NCI-H82 (cell line): ENCODE measurements at regions not wholly inside any gene's neighbourhood (a gene's known extent, or its start where the extent isn't known, plus 50 kb on each side); places are given as distances from the start of the nearest gene placed in this dataset.
A peak's percentile ranks its signal among the peaks of the same experiment; 100 is the strongest.

Source experiments
- DNase-seq: peaks from one replicate; lab custom pipeline; 2025; lab: John Stamatoyannopoulos, UW

- no peak for DNase-seq
These were observed 330.6 kb upstream of the PIK3C3 start for GRCh38 chr18:41624460-41624859.

- no peak for DNase-seq
These were observed 333.9 kb upstream of the PIK3C3 start for GRCh38 chr18:41621177-41621576.

GRCh38 chr18:41618147-41618546 lies 336.9 kb upstream of the PIK3C3 start:
- no peak for DNase-seq

- peak; percentile 2 for DNase-seq
These were observed 337.4 kb upstream of the PIK3C3 start for GRCh38 chr18:41617647-41618046.

- DNase-seq, result no peak
These were observed 341.9 kb upstream of the PIK3C3 start for GRCh38 chr18:41613003-41613609.

GRCh38 chr18:41604964-41605363 lies 350.1 kb upstream of the PIK3C3 start:
- no peak for DNase-seq

GRCh38 chr18:41602034-41602433 lies 353.0 kb upstream of the PIK3C3 start:
- no peak for DNase-seq

- no peak for DNase-seq
These were observed 354.2 kb upstream of the PIK3C3 start for GRCh38 chr18:41600693-41601391.

GRCh38 chr18:41599466-41599865 lies 355.6 kb upstream of the PIK3C3 start:
- DNase-seq, result no peak

- DNase-seq, result no peak
These were observed 360.5 kb upstream of the PIK3C3 start for GRCh38 chr18:41594582-41594981.

- no peak for DNase-seq
These were observed 361.8 kb upstream of the PIK3C3 start for GRCh38 chr18:41593171-41593675.

- DNase-seq, result no peak
These were observed 367.1 kb upstream of the PIK3C3 start for GRCh38 chr18:41587976-41588375.

GRCh38 chr18:41585512-41585911 lies 369.5 kb upstream of the PIK3C3 start:
- no peak for DNase-seq

- no peak for DNase-seq
These were observed 375.8 kb upstream of the PIK3C3 start for GRCh38 chr18:41579185-41579584.

GRCh38 chr18:41577529-41577928 lies 377.5 kb upstream of the PIK3C3 start:
- DNase-seq, result no peak

GRCh38 chr18:41576643-41577042 lies 378.4 kb upstream of the PIK3C3 start:
- peak; percentile 44 for DNase-seq

GRCh38 chr18:41569867-41570266 lies 385.2 kb upstream of the PIK3C3 start:
- no peak for DNase-seq

- no peak for DNase-seq
These were observed 393.1 kb upstream of the PIK3C3 start for GRCh38 chr18:41561961-41562360.

- no peak for DNase-seq
These were observed 396.3 kb upstream of the PIK3C3 start for GRCh38 chr18:41558715-41559114.

GRCh38 chr18:41553716-41554115 lies 401.3 kb upstream of the PIK3C3 start:
- no peak for DNase-seq

GRCh38 chr18:41548521-41549260 lies 406.3 kb upstream of the PIK3C3 start:
- DNase-seq, result no peak

GRCh38 chr18:41545091-41545888 lies 409.7 kb upstream of the PIK3C3 start:
- DNase-seq, result no peak
